Nephron (organoid): ENCODE measurements at regions not wholly inside any gene's neighbourhood (a gene's known extent, or its start where the extent isn't known, plus 50 kb on each side); places are given as distances from the start of the nearest gene placed in this dataset.

Experiments
- H3K27ac Mint-ChIP-seq, 3 experiments: 2 replicates each; pipeline ENCODE4 v1.8.0; 2020; ENCODE audit warnings: mixed read lengths in 3 of 3, mild to moderate bottlenecking in 2 of 3, moderate library complexity in 1 of 3
- H3K27me3 Mint-ChIP-seq: 2 replicates; pipeline ENCODE4 v1.8.0; 2021; ENCODE audit warnings: low read depth, mild to moderate bottlenecking, moderate library complexity, mixed read lengths
- H3K36me3 Mint-ChIP-seq: 2 replicates; pipeline ENCODE4 v1.8.0; 2020; ENCODE audit warnings: low read depth, mixed read lengths
- H3K4me1 Mint-ChIP-seq: 2 replicates; pipeline ENCODE4 v1.8.0; 2020; ENCODE audit warnings: mixed read lengths
- H3K4me3 Mint-ChIP-seq, 3 experiments: 2 replicates each; pipeline ENCODE4 v1.8.0; 2020; ENCODE audit warnings: mild to moderate bottlenecking in 3 of 3, mixed read lengths in 3 of 3, moderate library complexity in 2 of 3
- H3K9me3 Mint-ChIP-seq: 2 replicates; pipeline ENCODE4 v1.8.0; 2020; ENCODE audit warnings: mixed read lengths
- TF ChIP-seq, protein P1 (sequence below), 3 experiments: fragments of 200-600 bp; sonication (generic); IDR thresholded peaks; one replicate each; pipeline ENCODE4 v1.5.0; 2021; ENCODE audit warnings: antibody characterized with exemption in 3 of 3; ENCODE audit not compliant: unreplicated experiment in 3 of 3

- TF ChIP-seq, protein P1, sequence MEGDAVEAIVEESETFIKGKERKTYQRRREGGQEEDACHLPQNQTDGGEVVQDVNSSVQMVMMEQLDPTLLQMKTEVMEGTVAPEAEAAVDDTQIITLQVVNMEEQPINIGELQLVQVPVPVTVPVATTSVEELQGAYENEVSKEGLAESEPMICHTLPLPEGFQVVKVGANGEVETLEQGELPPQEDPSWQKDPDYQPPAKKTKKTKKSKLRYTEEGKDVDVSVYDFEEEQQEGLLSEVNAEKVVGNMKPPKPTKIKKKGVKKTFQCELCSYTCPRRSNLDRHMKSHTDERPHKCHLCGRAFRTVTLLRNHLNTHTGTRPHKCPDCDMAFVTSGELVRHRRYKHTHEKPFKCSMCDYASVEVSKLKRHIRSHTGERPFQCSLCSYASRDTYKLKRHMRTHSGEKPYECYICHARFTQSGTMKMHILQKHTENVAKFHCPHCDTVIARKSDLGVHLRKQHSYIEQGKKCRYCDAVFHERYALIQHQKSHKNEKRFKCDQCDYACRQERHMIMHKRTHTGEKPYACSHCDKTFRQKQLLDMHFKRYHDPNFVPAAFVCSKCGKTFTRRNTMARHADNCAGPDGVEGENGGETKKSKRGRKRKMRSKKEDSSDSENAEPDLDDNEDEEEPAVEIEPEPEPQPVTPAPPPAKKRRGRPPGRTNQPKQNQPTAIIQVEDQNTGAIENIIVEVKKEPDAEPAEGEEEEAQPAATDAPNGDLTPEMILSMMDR (IDR thresholded peaks at IDR 0.05; ENCODE audit: unreplicated experiment in 3 of 3): no peak
- no peaks in the 10 kb centered on the region for H3K36me3 Mint-ChIP-seq
- H3K27ac Mint-ChIP-seq: no peak overlapping the region
- H3K4me1 Mint-ChIP-seq: no peaks in the 10 kb centered on the region
- no peaks in the 10 kb centered on the region for H3K9me3 Mint-ChIP-seq
- H3K27me3 Mint-ChIP-seq: no peaks in the 10 kb centered on the region
- no peak overlapping the region for H3K4me3 Mint-ChIP-seq
Observed at GRCh38 chr13:57837801-57838200, 206.3 kb downstream of the PCDH17 start.

DNA sequence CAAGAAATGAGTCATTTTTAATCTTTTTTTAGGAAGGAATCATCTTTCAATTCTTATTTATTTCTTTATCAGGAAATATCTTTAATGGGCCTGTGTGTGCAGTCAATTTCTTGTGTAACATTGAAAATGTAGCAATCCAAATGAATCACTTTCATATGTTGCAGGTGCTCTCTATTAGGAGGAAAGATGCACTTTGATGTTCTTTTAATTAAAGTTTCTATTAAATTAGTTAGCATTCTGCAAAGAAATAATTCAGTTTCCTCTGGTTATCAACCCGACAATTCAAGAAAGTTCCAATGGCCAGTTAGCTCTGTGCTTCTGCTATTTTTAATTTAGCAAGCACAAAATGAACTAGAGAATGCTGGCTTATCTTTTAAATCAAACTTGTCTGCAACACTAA lies 212.0 kb downstream of the PCDH17 start:
- Mint-ChIP-seq H3K27ac (no peak overlapping the region), H3K36me3 (peaks cover 7% of the 10 kb centered on the region)

GRCh38 chr13:57846600-57847173 lies 215.1 kb downstream of the PCDH17 start:
- Mint-ChIP-seq H3K27ac (no peak overlapping the region), H3K27me3 (no peaks in the 10 kb centered on the region), H3K9me3 (peaks cover 17% of the 10 kb centered on the region), H3K4me1 (no peaks in the 10 kb centered on the region), H3K4me3 (no peak overlapping the region), H3K36me3 (peaks cover 7% of the 10 kb centered on the region)
- TF ChIP-seq, protein P1 (IDR thresholded peaks at IDR 0.05; ENCODE audit: unreplicated experiment in 3 of 3): no peak

More for the DNA sequence above, 212.0 kb downstream of the PCDH17 start:
- no peak overlapping the region for H3K4me3 Mint-ChIP-seq
- peaks cover 14% of the 10 kb centered on the region for H3K9me3 Mint-ChIP-seq
- H3K27me3 Mint-ChIP-seq: no peaks in the 10 kb centered on the region
- TF ChIP-seq, protein P1 (IDR thresholded peaks at IDR 0.05; ENCODE audit: unreplicated experiment in 3 of 3): no peak
- H3K4me1 Mint-ChIP-seq: no peaks in the 10 kb centered on the region

DNA sequence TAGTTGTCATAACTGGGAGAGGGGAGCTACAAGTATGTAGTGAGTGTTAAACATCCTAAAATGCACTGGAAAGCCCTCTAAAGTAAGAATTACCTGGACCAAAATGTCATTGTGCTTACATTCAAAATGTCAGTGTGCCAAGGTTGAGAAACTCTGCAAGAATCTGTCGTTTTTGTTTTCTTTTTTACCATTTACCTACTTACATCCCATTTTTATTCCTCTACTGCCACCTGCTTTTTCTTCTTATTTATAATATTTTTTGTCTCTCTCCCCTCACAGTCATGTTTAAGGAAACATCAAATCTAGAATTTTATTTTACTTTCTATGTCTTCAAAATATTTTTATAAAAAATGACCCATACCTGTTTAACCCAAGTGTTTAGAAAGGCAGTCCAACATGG lies 226.4 kb downstream of the PCDH17 start:
- Mint-ChIP-seq H3K4me1 (no peaks in the 10 kb centered on the region), H3K27ac (no peak overlapping the region), H3K36me3 (no peaks in the 10 kb centered on the region), H3K27me3 (no peaks in the 10 kb centered on the region), H3K9me3 (no peaks in the 10 kb centered on the region), H3K4me3 (no peak overlapping the region)
- TF ChIP-seq, protein P1 (IDR thresholded peaks at IDR 0.05; ENCODE audit: unreplicated experiment in 3 of 3): no peak

DNA sequence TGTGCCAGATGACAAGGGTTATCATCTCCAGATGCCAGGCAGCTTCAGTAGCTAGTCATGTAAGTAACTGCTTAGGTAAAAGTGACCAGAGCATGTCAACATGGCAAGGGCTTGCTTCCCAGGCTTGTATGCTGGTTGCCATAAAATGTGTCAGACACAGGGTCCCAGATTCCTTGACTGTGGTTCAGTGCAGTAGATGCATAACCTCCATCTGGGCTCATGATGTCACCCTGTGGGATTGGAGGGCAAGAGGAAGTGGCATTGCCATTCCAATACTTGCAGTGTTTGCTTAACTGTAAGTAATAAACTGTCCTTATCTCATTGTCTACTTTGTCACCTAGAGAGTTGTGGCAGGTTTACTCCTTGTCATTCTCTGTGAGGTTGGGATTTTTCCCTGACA lies 226.8 kb downstream of the PCDH17 start:
- Mint-ChIP-seq H3K9me3 (no peaks in the 10 kb centered on the region), H3K27ac (no peak overlapping the region), H3K4me3 (no peak overlapping the region), H3K27me3 (no peaks in the 10 kb centered on the region), H3K4me1 (no peaks in the 10 kb centered on the region), H3K36me3 (no peaks in the 10 kb centered on the region)
- TF ChIP-seq, protein P1 (IDR thresholded peaks at IDR 0.05; ENCODE audit: unreplicated experiment in 3 of 3): no peak

- H3K9me3 Mint-ChIP-seq: peaks cover 13% of the 10 kb centered on the region
- no peaks in the 10 kb centered on the region for H3K36me3 Mint-ChIP-seq
- no peak overlapping the region for H3K27ac Mint-ChIP-seq
- H3K4me1 Mint-ChIP-seq: no peaks in the 10 kb centered on the region
- H3K4me3 Mint-ChIP-seq: no peak overlapping the region
- H3K27me3 Mint-ChIP-seq: no peaks in the 10 kb centered on the region
- TF ChIP-seq, protein P1 (IDR thresholded peaks at IDR 0.05; ENCODE audit: unreplicated experiment in 3 of 3): no peak
Observed at GRCh38 chr13:57862879-57863278, 231.3 kb downstream of the PCDH17 start.
